ENCODE measurements at regions not wholly inside any gene's neighbourhood (a gene's known extent, or its start where the extent isn't known, plus 50 kb on each side); places are given as distances from the start of the nearest gene placed in this dataset.

GRCh38 chr21:45592208-45592619, 50.0 kb upstream of the SLC19A1 start:
- DNase-seq = peak; percentile 17

- no peak for DNase-seq
Measured at GRCh38 chr21:45592626-45593134, 50.4 kb upstream of the SLC19A1 start.

- peak; percentile 4 for DNase-seq
Measured at GRCh38 chr21:45593162-45594022, 50.1 kb upstream of the PCBP3 start.

All from inflammatory macrophage treated with lipopolysaccharide for 4 hours (primary cell).